ENCODE measurements at regions not wholly inside any gene's neighbourhood (a gene's known extent, or its start where the extent isn't known, plus 50 kb on each side); places are given as distances from the start of the nearest gene placed in this dataset.

- no peak for DNase-seq
Observed at GRCh38 chr13:86201477-86201876, 402.3 kb upstream of the SLITRK6 start.

GRCh38 chr13:86193281-86193680 is 394.1 kb upstream of the SLITRK6 start:
- no peak for DNase-seq

GRCh38 chr13:86188170-86188569 is 389.0 kb upstream of the SLITRK6 start:
- no peak for DNase-seq

- DNase-seq: no peak
Observed at GRCh38 chr13:86185636-86186035, 386.4 kb upstream of the SLITRK6 start.

GRCh38 chr13:86185107-86185506 is 385.9 kb upstream of the SLITRK6 start:
- no peak for DNase-seq

- DNase-seq: no peak
Observed at GRCh38 chr13:86174622-86175021, 375.4 kb upstream of the SLITRK6 start.

- DNase-seq: no peak
Observed at GRCh38 chr13:86172961-86173360, 373.7 kb upstream of the SLITRK6 start.

GRCh38 chr13:86161257-86161656 is 362.0 kb upstream of the SLITRK6 start:
- no peak for DNase-seq

GRCh38 chr13:86155756-86156155 is 356.5 kb upstream of the SLITRK6 start:
- no peak for DNase-seq

GRCh38 chr13:86142080-86142479 is 342.9 kb upstream of the SLITRK6 start:
- no peak for DNase-seq

- no peak for DNase-seq
Observed at GRCh38 chr13:86135856-86136255, 336.6 kb upstream of the SLITRK6 start.

- no peak for DNase-seq
Observed at GRCh38 chr13:86121881-86122280, 322.7 kb upstream of the SLITRK6 start.

- DNase-seq: no peak
Observed at GRCh38 chr13:86109107-86109506, 309.9 kb upstream of the SLITRK6 start.

- no peak for DNase-seq
Observed at GRCh38 chr13:86108334-86108733, 309.1 kb upstream of the SLITRK6 start.

GRCh38 chr13:86098511-86098910 is 299.3 kb upstream of the SLITRK6 start:
- DNase-seq: peak; percentile 54 to 59

- no peak for DNase-seq
Observed at GRCh38 chr13:86095351-86095750, 296.1 kb upstream of the SLITRK6 start.

GRCh38 chr13:86090181-86090580 is 291.0 kb upstream of the SLITRK6 start:
- no peak for DNase-seq

GRCh38 chr13:86087244-86087643 is 288.0 kb upstream of the SLITRK6 start:
- no peak for DNase-seq

GRCh38 chr13:86085890-86086289 is 286.7 kb upstream of the SLITRK6 start:
- DNase-seq: no peak

- no peak for DNase-seq
Observed at GRCh38 chr13:86082121-86082520, 282.9 kb upstream of the SLITRK6 start.

GRCh38 chr13:86080340-86080995 is 281.2 kb upstream of the SLITRK6 start:
- no peak for DNase-seq

- no peak for DNase-seq
Observed at GRCh38 chr13:86066611-86067365, 267.6 kb upstream of the SLITRK6 start.

GRCh38 chr13:86052141-86052540 is 252.9 kb upstream of the SLITRK6 start:
- no peak for DNase-seq
